Ectodermal cell (in vitro differentiated cells): ENCODE measurements at regions not wholly inside any gene's neighbourhood (a gene's known extent, or its start where the extent isn't known, plus 50 kb on each side); places are given as distances from the start of the nearest gene placed in this dataset.

Source experiments
- H3K27ac ChIP-seq: 2 replicates; pipeline ENCODE4 v1.7.0; 2013; ENCODE audit warnings: mild to moderate bottlenecking, low read depth, low read length; ENCODE audit not compliant: insufficient read depth, poor library complexity, severe bottlenecking
- H3K27me3 ChIP-seq: 2 replicates; pipeline ENCODE4 v1.7.0; 2013; ENCODE audit warnings: mild to moderate bottlenecking, low read length; ENCODE audit not compliant: insufficient read depth, control insufficient read depth, poor library complexity, severe bottlenecking
- H3K36me3 ChIP-seq: one replicate; pipeline ENCODE4 v1.7.0; 2013; ENCODE audit warnings: low read length; ENCODE audit not compliant: control insufficient read depth, insufficient read depth
- H3K4me1 ChIP-seq: one replicate; pipeline ENCODE4 v1.7.0; 2013; ENCODE audit warnings: low read length; ENCODE audit not compliant: control insufficient read depth, insufficient read depth
- H3K4me3 ChIP-seq: 2 replicates; pipeline ENCODE4 v1.7.0; 2013; ENCODE audit warnings: low read depth, low read length, control low read depth; ENCODE audit not compliant: insufficient read depth
- H3K9me3 ChIP-seq: 2 replicates; pipeline ENCODE4 v1.7.0; 2013; ENCODE audit warnings: mild to moderate bottlenecking, low read length, moderate library complexity; ENCODE audit not compliant: control insufficient read depth
- WGBS, 2 experiments: methylation state at CpG; one replicate each; pipeline ENCODE4 v1.1.7; 2013; ENCODE audit warnings: missing lambda C conversion rate in 2 of 2; 5-methylcytosine and 5-hydroxymethylcytosine counted together

GRCh38 chr1:192003295-192004077 lies 154.8 kb upstream of the RGS18 start:
- no peak overlapping the region for H3K27ac ChIP-seq
- H3K27me3 ChIP-seq: no peaks in the 10 kb centered on the region
- H3K9me3 ChIP-seq: no peaks in the 10 kb centered on the region
- no peak overlapping the region for H3K4me3 ChIP-seq
- H3K4me1 ChIP-seq: no peaks in the 10 kb centered on the region
- WGBS, 2 experiments: 87 to 90% methylated on average over 3 to 4 of the region's 5 CpGs
- H3K36me3 ChIP-seq: no peaks in the 10 kb centered on the region

DNA sequence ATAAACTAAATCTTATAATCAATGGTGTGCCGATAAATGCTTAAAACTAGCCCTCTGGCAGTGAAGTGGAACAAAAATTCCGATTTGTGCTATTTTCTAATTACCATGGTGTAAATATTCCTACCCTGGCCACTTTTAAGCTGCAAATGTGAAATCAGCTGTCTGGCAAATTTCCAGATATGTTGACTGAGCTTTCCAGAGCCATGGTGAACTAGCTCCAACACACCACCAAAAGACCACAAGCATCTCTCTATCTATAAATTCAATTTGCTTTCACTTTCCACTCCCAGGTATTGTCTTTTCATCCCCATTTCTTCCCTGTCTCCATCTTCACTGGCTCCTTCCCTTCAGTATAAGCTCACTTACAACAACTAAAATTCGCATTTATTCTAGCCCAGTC lies 152.3 kb upstream of the RGS18 start:
- H3K27me3 ChIP-seq: no peaks in the 10 kb centered on the region
- no peak overlapping the region for H3K4me3 ChIP-seq
- no peaks in the 10 kb centered on the region for H3K9me3 ChIP-seq
- no peak overlapping the region for H3K27ac ChIP-seq
- H3K4me1 ChIP-seq: no peaks in the 10 kb centered on the region
- no peaks in the 10 kb centered on the region for H3K36me3 ChIP-seq
- 89 to 91% methylated on average over 3 of the region's 3 CpGs for WGBS, 2 experiments

DNA sequence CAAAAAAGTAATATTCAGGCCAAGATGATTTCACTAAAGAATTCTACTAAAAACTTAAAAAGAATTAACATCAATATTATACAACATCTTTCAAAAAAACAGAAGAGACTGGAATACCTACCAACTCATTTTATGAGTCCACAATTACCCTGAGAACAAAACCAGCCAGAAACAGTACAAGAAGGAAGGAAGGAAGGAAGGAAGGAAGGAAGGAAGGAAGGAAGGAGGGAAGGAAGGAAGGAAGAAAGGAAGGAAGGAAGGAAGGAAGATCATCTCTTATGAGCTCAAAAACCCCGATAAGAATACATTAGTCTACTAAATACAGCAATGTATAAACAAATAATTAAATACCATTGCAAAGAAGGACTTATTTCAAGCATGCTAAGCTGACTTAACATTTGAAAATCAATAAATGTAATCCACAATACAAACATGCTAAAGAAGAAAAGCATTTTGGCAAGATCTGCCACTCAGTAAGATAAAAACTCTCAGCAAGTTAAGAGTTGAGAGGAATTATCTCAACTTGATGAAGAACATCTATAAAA lies 149.9 kb upstream of the RGS18 start:
- Histone ChIP-seq H3K4me1 (no peaks in the 10 kb centered on the region), H3K27me3 (no peaks in the 10 kb centered on the region), H3K4me3 (no peak overlapping the region), H3K36me3 (no peaks in the 10 kb centered on the region), H3K27ac (no peak overlapping the region), H3K9me3 (no peaks in the 10 kb centered on the region)
- WGBS, 2 experiments: no CpG with 5 or more reads among the region's 1 CpG

- H3K36me3 ChIP-seq: no peaks in the 10 kb centered on the region
- H3K9me3 ChIP-seq: no peaks in the 10 kb centered on the region
- no peaks in the 10 kb centered on the region for H3K27me3 ChIP-seq
- WGBS, 2 experiments: 100% methylated on average over 1 of the region's 1 CpG; no CpG with 5 or more reads in 1 of the 2 experiments
- no peak overlapping the region for H3K4me3 ChIP-seq
- H3K4me1 ChIP-seq: no peaks in the 10 kb centered on the region
- no peak overlapping the region for H3K27ac ChIP-seq
Measured at GRCh38 chr1:192010406-192010805, 147.9 kb upstream of the RGS18 start.

GRCh38 chr1:192011525-192011924 lies 146.7 kb upstream of the RGS18 start:
- H3K27me3 ChIP-seq: no peaks in the 10 kb centered on the region

GRCh38 chr1:192022827-192023226 lies 135.4 kb upstream of the RGS18 start:
- Histone ChIP-seq H3K36me3 (no peaks in the 10 kb centered on the region), H3K27ac (no peak overlapping the region), H3K27me3 (no peaks in the 10 kb centered on the region), H3K9me3 (no peaks in the 10 kb centered on the region), H3K4me1 (no peaks in the 10 kb centered on the region), H3K4me3 (no peak overlapping the region)
- 95 to 98% methylated on average over 3 of the region's 3 CpGs for WGBS, 2 experiments

More at GRCh38 chr1:192011525-192011924, 146.7 kb upstream of the RGS18 start:
- WGBS, 2 experiments: 88 to 96% methylated on average over 8 of the region's 11 CpGs
- no peaks in the 10 kb centered on the region for H3K9me3 ChIP-seq
- no peak overlapping the region for H3K4me3 ChIP-seq
- H3K27ac ChIP-seq: no peak overlapping the region
- no peaks in the 10 kb centered on the region for H3K36me3 ChIP-seq
- no peaks in the 10 kb centered on the region for H3K4me1 ChIP-seq

GRCh38 chr1:192024881-192025280 lies 133.4 kb upstream of the RGS18 start:
- Histone ChIP-seq H3K27me3 (no peaks in the 10 kb centered on the region), H3K27ac (no peak overlapping the region), H3K4me1 (no peaks in the 10 kb centered on the region), H3K4me3 (no peak overlapping the region), H3K9me3 (no peaks in the 10 kb centered on the region), H3K36me3 (no peaks in the 10 kb centered on the region)
- 80 to 81% methylated on average over 1 to 2 of the region's 2 CpGs for WGBS, 2 experiments

DNA sequence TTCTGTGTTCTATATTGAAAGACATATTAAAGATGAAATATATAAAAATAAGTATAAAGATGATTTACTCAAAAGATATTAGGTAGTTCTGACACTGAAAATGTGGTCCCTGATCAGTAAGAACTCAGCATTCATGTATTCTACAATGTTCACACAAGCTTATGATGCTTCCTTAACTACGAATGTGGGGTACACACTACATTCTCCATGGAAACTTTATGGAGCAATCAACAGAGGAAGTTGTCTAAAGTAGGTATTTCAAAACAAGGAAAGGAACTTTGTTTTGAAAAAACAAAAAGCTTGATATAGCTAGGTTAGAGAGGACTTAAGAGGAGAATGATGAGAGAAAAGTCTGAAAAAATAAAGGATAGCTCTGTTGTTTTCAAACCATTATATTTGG lies 119.7 kb upstream of the RGS18 start:
- Histone ChIP-seq H3K4me1 (no peaks in the 10 kb centered on the region), H3K27me3 (no peaks in the 10 kb centered on the region), H3K27ac (no peak overlapping the region), H3K36me3 (no peaks in the 10 kb centered on the region), H3K4me3 (no peak overlapping the region), H3K9me3 (no peaks in the 10 kb centered on the region)
- 100% methylated on average over 1 of the region's 1 CpG for WGBS, 2 experiments

GRCh38 chr1:192045131-192045530 lies 113.1 kb upstream of the RGS18 start:
- Histone ChIP-seq H3K4me1 (no peaks in the 10 kb centered on the region), H3K36me3 (no peaks in the 10 kb centered on the region), H3K27ac (no peak overlapping the region), H3K4me3 (no peak overlapping the region), H3K9me3 (no peaks in the 10 kb centered on the region), H3K27me3 (no peaks in the 10 kb centered on the region)
- 73% methylated on average over 2 of the region's 3 CpGs; no CpG with 5 or more reads in 1 of the 2 experiments for WGBS, 2 experiments

GRCh38 chr1:192053531-192053971 lies 104.7 kb upstream of the RGS18 start:
- WGBS, 2 experiments: no CpG with 5 or more reads among the region's 2 CpGs

More at GRCh38 chr1:192053531-192053971, 104.7 kb upstream of the RGS18 start:
- no peak overlapping the region for H3K27ac ChIP-seq
- no peaks in the 10 kb centered on the region for H3K36me3 ChIP-seq
- no peaks in the 10 kb centered on the region for H3K9me3 ChIP-seq
- H3K27me3 ChIP-seq: no peaks in the 10 kb centered on the region
- no peak overlapping the region for H3K4me3 ChIP-seq
- H3K4me1 ChIP-seq: no peaks in the 10 kb centered on the region
